Stimulated activated CD8-positive, alpha-beta memory T cell treated with anti-CD3 and anti-CD28 coated beads, Interleukin-12 subunit alpha, Interleukin-12 subunit beta, amount 100 ng/mL, for 24 hours (primary cell): ENCODE measurements at regions not wholly inside any gene's neighbourhood (a gene's known extent, or its start where the extent isn't known, plus 50 kb on each side); places are given as distances from the start of the nearest gene placed in this dataset.

ENCODE experiments used
- DNase-seq: peaks from one replicate; pipeline ENCODE4 v3.0.0-alpha.2; 2020; ENCODE audit errors: extremely low read depth

DNA sequence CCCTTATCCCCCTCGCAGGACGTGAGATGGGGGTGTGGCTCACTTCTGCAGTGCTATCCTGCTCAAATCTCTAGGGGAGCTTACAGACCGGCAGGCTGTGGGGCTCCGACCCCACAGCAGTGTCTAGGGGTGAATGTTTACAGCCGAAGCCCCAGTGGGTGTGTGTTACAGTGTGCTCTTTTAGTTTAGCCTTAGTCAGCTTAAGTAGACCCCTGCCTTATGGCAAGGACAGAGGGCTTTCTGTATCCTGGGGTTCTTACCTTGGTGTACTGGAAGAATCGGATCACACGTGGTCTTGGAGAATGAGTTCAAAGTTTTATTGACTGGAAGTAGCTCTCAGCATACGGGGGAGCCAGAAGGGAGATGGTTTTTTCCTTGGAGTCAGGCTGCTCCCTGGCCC lies 348.2 kb upstream of the GYPC start:
- DNase-seq = no peak

GRCh38 chr2:126309185-126309584 lies 346.8 kb upstream of the GYPC start:
- no peak for DNase-seq

GRCh38 chr2:126312579-126312978 lies 343.4 kb upstream of the GYPC start:
- DNase-seq = no peak

- DNase-seq = no peak
Measured at GRCh38 chr2:126315828-126316227, 340.1 kb upstream of the GYPC start.

GRCh38 chr2:126317790-126318431 lies 338.0 kb upstream of the GYPC start:
- DNase-seq = no peak

DNA sequence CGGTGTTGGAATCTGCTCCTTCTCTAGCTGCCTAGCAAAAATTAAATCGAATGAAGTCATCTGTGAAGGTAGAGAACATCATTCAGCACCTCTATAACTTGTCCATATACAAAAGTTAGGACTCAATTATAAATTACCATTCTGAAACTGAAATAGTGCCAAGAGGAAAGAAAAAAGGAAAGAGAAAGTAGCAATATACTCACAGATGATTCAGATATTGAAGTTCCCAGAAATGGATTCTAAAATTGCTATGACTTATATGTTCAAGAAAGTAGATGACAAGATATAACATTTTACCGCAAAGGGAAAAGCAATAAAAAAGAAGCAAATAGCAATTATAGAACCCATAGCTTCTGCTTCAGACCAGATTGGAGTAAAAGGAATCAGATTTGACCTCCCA lies 333.6 kb upstream of the GYPC start:
- no peak for DNase-seq

DNA sequence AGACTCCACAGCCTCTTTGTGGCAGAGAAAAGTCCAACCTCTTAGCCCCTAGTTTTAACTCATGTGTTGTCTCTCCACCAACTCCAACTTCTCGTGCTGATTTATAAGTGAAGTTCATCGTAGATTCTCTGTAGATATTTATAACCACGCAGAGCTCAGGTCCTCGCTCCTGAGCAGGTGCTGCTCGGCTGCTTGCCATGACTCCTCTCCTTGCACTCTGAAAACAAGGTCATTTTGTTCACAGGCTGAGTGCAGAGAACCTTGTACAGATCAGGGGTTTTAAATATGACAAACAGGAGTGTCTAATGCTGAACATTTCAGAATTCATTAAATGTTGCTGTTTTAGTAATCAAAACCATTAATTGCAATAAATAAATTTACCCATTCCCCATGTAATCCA lies 330.8 kb upstream of the GYPC start:
- DNase-seq = no peak

DNA sequence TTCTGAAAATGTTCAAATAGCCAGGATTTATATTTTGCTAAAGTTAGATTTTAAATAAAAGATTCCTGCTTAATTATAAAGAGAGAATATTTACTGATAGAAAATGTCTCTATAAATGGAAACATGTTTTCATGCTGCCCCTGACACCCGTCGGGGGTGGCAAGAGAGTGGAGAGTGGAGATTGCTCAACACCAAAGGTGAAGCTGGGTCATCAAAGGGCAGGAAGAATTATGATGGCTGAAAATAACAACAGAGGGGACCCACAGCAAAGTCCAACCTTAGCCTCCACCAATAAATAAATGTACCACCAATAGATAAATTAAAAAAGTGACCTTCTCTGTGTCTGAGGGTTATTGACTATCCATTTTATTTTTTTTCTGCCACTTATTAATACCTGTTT lies 326.8 kb upstream of the GYPC start:
- no peak for DNase-seq

GRCh38 chr2:126342457-126342856 lies 313.5 kb upstream of the GYPC start:
- no peak for DNase-seq

DNA sequence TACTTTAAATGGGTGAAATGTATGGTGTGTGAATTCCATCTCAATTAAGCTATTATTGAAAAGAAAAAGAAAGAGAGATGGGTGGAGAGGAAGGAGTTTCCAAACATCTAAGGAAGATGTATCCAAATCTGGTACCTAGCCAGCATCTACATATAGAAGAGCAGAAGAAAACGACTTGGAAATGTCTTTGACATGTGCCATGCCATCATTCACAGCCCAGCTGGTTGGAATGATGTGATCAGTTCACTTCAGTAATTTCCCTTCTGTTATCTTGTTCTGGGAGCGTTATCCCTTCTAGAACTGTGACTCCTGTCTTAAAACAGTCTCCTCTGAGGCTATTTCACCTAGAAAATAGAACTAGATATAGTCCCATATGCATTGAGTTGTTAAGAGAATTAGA lies 312.8 kb upstream of the GYPC start:
- DNase-seq = no peak

DNA sequence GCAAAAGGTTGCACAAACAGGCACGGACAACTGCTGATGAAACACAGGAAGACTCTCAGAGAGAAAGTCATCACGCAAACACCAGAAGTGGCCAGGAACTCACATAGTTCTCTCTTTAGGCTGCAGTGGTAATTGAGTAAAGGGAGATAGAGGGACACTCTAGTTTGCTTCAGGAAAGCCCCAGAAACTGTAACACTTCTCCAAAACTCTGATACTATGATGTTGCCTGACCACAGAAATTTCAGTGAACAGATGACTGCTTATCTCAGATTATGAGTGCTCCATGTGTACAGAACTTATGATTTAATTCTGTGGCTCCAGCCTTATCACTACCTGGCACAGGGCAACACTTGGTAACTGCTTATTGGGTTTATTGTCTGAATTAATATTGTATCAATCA lies 311.5 kb upstream of the GYPC start:
- no peak for DNase-seq

DNA sequence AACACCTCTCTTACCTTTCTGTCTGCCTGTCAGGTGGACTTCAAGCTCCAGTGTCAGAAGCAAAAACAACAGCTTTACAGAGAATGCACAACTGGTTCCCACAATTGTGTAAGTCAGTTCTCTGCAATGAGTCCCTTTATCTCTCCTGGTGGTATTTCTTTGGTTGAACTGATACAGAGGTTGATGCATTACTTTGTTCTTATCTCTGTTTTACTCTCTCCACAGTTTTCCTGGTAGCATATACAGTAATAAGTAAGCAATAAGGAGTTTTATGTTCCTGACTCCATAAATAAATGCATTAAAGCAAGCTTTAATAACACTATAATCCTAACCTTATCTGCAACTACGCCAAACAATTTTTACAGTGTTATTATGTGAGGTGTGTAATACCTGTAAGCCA lies 310.3 kb upstream of the GYPC start:
- no peak for DNase-seq

DNA sequence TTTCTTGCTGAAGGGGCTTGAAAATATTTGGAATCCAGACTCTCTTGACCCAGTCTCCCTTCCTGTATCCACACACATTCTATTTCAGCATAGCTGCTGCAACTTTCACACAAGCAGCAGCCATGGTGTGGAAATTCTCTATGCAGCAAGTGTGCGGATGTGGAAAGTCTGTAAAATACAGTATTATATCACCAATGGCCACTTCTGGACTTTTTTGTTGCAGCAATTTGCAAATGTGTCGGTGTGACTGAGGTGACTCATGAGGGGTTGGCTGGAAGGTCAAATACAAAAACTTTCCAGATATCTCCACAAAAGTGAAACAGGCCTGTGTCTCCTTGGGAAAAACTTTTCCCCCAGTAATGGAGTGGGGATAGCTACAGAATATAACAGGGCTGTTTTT lies 299.3 kb upstream of the GYPC start:
- no peak for DNase-seq

- no peak for DNase-seq
Measured at GRCh38 chr2:126358122-126358521, 297.8 kb upstream of the GYPC start.

DNA sequence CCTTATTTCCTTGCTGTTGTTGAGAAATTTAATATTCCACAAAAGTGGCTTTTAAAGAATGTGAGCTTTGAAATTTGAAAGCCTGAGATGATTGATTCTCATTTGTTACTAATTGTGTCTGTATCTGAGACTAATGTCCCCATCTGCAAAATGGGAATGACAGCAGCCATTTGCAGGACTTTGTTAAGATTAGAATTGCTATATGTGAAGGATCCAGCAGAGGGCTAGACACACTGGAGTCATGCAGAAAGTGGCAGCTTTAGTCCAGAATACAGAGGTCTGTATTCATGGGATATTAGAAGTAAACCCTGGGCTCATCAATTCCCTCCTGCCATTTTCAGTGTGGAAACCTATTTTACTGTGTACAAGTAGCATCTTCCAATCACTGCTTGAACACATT lies 296.5 kb upstream of the GYPC start:
- DNase-seq = no peak

- DNase-seq = no peak
Measured at GRCh38 chr2:126367361-126367760, 288.6 kb upstream of the GYPC start.

- no peak for DNase-seq
Measured at GRCh38 chr2:126368758-126369157, 287.2 kb upstream of the GYPC start.

DNA sequence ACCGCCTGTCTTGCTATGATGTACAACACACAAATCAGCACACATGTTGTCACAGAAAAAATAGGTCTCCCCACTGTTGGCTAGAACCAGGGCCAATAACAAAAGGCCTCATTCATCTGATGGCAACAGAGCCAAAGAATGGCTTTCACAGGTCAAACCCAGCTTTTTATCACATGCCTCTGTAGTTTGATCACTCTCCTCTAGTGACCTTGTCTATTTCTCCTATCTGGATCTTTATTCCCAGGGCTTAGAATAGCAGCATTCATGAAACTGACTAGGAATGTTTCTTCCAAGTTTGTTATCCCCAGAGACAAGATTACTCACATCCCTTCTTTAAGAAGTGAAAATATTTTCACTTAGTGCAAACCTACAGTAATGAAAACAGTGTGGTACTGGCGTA lies 285.8 kb upstream of the GYPC start:
- DNase-seq = no peak

- DNase-seq = no peak
Measured at GRCh38 chr2:126372406-126372805, 283.6 kb upstream of the GYPC start.

- DNase-seq = no peak
Measured at GRCh38 chr2:126378176-126378575, 277.8 kb upstream of the GYPC start.

- DNase-seq = no peak
Measured at GRCh38 chr2:126381091-126381490, 274.9 kb upstream of the GYPC start.

- DNase-seq = no peak
Measured at GRCh38 chr2:126382998-126383397, 273.0 kb upstream of the GYPC start.

- no peak for DNase-seq
Measured at GRCh38 chr2:126383800-126384199, 272.2 kb upstream of the GYPC start.

DNA sequence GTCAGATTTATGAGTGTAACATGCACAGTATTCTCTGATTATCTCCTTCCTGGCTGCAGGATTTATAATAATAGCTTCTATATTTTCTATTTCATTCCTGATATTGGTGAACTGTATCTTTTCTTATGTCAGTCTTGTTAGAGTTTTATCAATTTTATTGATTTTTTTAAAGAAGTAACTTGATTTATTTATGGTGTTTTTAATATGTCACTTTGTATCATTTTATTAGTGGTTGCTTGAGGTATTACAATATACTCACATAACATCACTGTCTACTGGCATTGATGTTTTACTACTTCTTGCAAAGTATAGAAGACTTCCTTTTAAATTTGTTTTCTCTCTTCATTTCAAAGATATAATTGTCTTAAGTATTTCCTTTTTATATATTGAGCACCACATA lies 270.5 kb upstream of the GYPC start:
- no peak for DNase-seq

- DNase-seq = no peak
Measured at GRCh38 chr2:126385983-126386382, 270.0 kb upstream of the GYPC start.
